SU-DHL-6 (cell line): ENCODE measurements at regions not wholly inside any gene's neighbourhood (a gene's known extent, or its start where the extent isn't known, plus 50 kb on each side); places are given as distances from the start of the nearest gene placed in this dataset.

ENCODE experiments used
- H2AFZ ChIP-seq: fragments of 200-600 bp; sonication (generic); 2 replicates; pipeline ENCODE4 v1.6.1; 2014; ENCODE audit warnings: low read depth, mild to moderate bottlenecking, moderate library complexity, mixed read lengths, antibody characterized with exemption, low read length; ENCODE audit not compliant: severe bottlenecking
- H3F3A ChIP-seq: fragments of 200-600 bp; shearing (Covaris generic); 2 replicates; pipeline ENCODE4 v1.6.0; 2016; ENCODE audit warnings: antibody characterized with exemption, mild to moderate bottlenecking; ENCODE audit not compliant: insufficient read depth
- H3K27ac ChIP-seq: fragments of 200-600 bp; sonication (generic); 2 replicates; pipeline ENCODE4 v1.5.1; 2016; ENCODE audit warnings: low read depth, mild to moderate bottlenecking, low read length, moderate library complexity, mixed read lengths
- H3K27me3 ChIP-seq: fragments of 200-600 bp; sonication (generic), shearing (Covaris generic); 2 replicates; pipeline ENCODE4 v1.6.0; 2014; ENCODE audit warnings: mild to moderate bottlenecking, low read length
- H3K36me3 ChIP-seq: fragments of 200-600 bp; sonication (generic); 2 replicates; pipeline ENCODE4 v1.6.1; 2014; ENCODE audit warnings: mild to moderate bottlenecking, low read length, mixed read lengths
- H3K4me2 ChIP-seq: fragments of 300-600, 200-600 bp; shearing (Covaris generic), sonication (generic); 2 replicates; pipeline ENCODE4 v1.6.0; 2014; ENCODE audit warnings: low read length, low read depth, mild to moderate bottlenecking; ENCODE audit not compliant: poor library complexity, severe bottlenecking
- H3K4me3 ChIP-seq: fragments of 200-600 bp; sonication (generic); 2 replicates; pipeline ENCODE4 v1.5.1; 2014; ENCODE audit warnings: antibody characterized with exemption, low read length, mild to moderate bottlenecking, mixed read lengths; ENCODE audit not compliant: insufficient read depth, poor library complexity, severe bottlenecking
- H3K79me2 ChIP-seq: fragments of 200-600 bp; sonication (generic); 2 replicates; pipeline ENCODE4 v1.6.1; 2014; ENCODE audit warnings: mild to moderate bottlenecking, low read length, moderate library complexity; ENCODE audit not compliant: insufficient read depth
- H3K9ac ChIP-seq: fragments of 200-600 bp; sonication (generic); 2 replicates; pipeline ENCODE4 v1.7.0; 2014; ENCODE audit warnings: mild to moderate bottlenecking, low read length
- H3K9me2 ChIP-seq: fragments of 200-600 bp; sonication (generic); replicated peaks from 2 replicates; pipeline ENCODE4 v1.6.1; 2014; ENCODE audit warnings: low read length; ENCODE audit not compliant: insufficient read depth
- H3K9me3 ChIP-seq: fragments of 200-600 bp; sonication (generic); 2 replicates; pipeline ENCODE4 v1.6.1; 2014; ENCODE audit warnings: low read length, mixed read lengths; ENCODE audit not compliant: insufficient read depth
- H4K20me1 ChIP-seq: fragments of 200-600 bp; sonication (generic); 2 replicates; pipeline ENCODE4 v1.6.1; 2014; ENCODE audit warnings: low read depth, mild to moderate bottlenecking, antibody characterized with exemption, low read length, moderate library complexity, mixed read lengths
- EZH2phosphoT487 ChIP-seq: fragments of 200-600 bp; sonication (generic), shearing (Covaris generic); conservative IDR thresholded peaks from 2 replicates; pipeline ENCODE4 v1.6.1; 2018; ENCODE audit warnings: mild to moderate bottlenecking, antibody characterized with exemption, low read length, moderate library complexity, mixed read lengths
- TF ChIP-seq, protein P1 (sequence below): fragments of 200-600 bp; sonication (generic); IDR thresholded peaks from one replicate; pipeline ENCODE4 v1.5.1; 2017; ENCODE audit warnings: antibody characterized with exemption, mild to moderate bottlenecking, low read length, moderate library complexity; ENCODE audit not compliant: insufficient read depth, poor library complexity, severe bottlenecking

DNA sequence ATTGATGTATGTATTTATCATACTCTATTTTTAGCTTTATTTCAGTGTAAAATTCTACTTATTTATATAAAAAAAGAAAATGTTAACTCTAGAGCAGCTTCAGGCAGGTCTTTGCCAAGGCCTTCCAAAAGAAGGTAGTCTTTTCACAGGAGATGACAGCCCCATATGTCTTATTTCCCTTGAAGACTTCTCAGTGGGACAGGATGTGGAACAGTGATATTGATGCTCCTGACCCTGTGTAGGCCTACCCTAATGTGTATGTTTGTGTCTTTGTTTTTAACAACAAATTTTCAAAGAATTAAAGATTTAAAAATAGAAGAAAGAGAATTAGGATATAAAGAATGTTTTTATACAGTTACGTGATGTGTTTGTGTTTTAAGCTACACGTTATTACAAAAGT is 1593.6 kb downstream of the AMY1C start:
- no peak overlapping the region for H3K27ac ChIP-seq
- no peaks in the 10 kb centered on the region for H3K36me3 ChIP-seq
- no peak overlapping the region for H2AFZ ChIP-seq
- H3F3A ChIP-seq = no peaks in the 10 kb centered on the region
- no peaks in the 10 kb centered on the region for H3K9me2 ChIP-seq
- no peak overlapping the region for H3K9ac ChIP-seq
- TF ChIP-seq, protein P1, sequence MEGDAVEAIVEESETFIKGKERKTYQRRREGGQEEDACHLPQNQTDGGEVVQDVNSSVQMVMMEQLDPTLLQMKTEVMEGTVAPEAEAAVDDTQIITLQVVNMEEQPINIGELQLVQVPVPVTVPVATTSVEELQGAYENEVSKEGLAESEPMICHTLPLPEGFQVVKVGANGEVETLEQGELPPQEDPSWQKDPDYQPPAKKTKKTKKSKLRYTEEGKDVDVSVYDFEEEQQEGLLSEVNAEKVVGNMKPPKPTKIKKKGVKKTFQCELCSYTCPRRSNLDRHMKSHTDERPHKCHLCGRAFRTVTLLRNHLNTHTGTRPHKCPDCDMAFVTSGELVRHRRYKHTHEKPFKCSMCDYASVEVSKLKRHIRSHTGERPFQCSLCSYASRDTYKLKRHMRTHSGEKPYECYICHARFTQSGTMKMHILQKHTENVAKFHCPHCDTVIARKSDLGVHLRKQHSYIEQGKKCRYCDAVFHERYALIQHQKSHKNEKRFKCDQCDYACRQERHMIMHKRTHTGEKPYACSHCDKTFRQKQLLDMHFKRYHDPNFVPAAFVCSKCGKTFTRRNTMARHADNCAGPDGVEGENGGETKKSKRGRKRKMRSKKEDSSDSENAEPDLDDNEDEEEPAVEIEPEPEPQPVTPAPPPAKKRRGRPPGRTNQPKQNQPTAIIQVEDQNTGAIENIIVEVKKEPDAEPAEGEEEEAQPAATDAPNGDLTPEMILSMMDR = no peak
- TF ChIP-seq EZH2phosphoT487 = no peak
- H3K9me3 ChIP-seq = no peaks in the 10 kb centered on the region
- no peaks in the 10 kb centered on the region for H3K27me3 ChIP-seq
- H4K20me1 ChIP-seq = no peaks in the 10 kb centered on the region
- no peak overlapping the region for H3K4me3 ChIP-seq
- H3K4me2 ChIP-seq = no peak overlapping the region
- no peaks in the 10 kb centered on the region for H3K79me2 ChIP-seq

GRCh38 chr1:105359457-105359856 is 1609.8 kb downstream of the AMY1C start:
- TF ChIP-seq, protein P1 = no peak
- no peak for TF ChIP-seq EZH2phosphoT487
- Histone ChIP-seq H3K9ac (no peak overlapping the region), H4K20me1 (no peaks in the 10 kb centered on the region), H3F3A (no peaks in the 10 kb centered on the region), H3K4me3 (no peak overlapping the region), H3K27me3 (no peaks in the 10 kb centered on the region), H3K9me3 (no peaks in the 10 kb centered on the region), H3K9me2 (no peaks in the 10 kb centered on the region), H3K27ac (no peak overlapping the region), H3K36me3 (no peaks in the 10 kb centered on the region), H3K79me2 (no peaks in the 10 kb centered on the region), H2AFZ (peak overlapping the region; percentile 45), H3K4me2 (no peak overlapping the region)

DNA sequence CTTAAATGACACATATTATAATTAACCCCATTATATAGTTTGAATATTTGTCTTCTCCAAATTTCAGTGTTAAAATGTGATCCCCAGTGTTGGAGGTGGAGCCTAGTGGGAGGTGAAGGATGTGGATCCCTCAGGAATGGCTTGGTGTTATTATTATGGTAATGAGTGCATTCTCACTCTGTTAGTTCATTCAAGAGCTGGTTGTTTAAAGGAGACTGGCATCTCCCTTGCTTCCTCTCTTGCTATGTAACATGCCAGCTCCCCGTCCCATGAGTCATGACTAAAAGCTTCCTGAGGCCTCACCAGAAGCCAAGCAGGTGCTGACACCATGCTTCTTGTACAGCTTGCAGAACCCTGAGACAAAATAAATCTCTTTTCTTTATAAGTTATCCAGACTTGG is 1612.7 kb downstream of the AMY1C start:
- Histone ChIP-seq H3K27ac (no peak overlapping the region), H2AFZ (no peak overlapping the region), H3K36me3 (no peaks in the 10 kb centered on the region), H3K79me2 (no peaks in the 10 kb centered on the region), H3K27me3 (no peaks in the 10 kb centered on the region), H3F3A (no peaks in the 10 kb centered on the region), H3K9me2 (no peaks in the 10 kb centered on the region), H4K20me1 (no peaks in the 10 kb centered on the region), H3K4me3 (no peak overlapping the region), H3K4me2 (no peak overlapping the region), H3K9me3 (no peaks in the 10 kb centered on the region), H3K9ac (no peak overlapping the region)
- TF ChIP-seq, protein P1 = no peak
- no peak for TF ChIP-seq EZH2phosphoT487
